ENCODE measurements at regions not wholly inside any gene's neighbourhood (a gene's known extent, or its start where the extent isn't known, plus 50 kb on each side); places are given as distances from the start of the nearest gene placed in this dataset.

DNA sequence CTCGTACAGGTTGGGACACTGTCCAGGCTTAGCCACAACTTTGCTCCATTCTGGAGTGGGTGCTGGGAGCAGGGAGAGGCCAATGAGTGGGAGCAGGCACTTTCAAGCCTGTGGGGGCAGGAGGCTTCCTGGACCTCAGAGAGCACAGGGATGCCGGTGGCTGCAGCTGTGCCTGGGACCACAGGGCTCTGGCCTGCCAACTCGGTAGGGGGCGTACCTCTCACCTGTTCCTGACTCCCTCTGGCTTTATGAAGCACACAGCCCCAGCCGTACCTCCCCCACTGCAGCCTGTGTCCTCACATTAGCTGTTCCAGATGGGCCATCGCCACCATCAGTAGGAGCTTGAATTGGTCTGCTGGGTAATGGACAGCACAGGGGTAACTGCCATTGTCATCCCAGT, 278.7 kb upstream of the KLHL1 start:
- DNase-seq (ENCODE audit: low spot score), result no peak

DNA sequence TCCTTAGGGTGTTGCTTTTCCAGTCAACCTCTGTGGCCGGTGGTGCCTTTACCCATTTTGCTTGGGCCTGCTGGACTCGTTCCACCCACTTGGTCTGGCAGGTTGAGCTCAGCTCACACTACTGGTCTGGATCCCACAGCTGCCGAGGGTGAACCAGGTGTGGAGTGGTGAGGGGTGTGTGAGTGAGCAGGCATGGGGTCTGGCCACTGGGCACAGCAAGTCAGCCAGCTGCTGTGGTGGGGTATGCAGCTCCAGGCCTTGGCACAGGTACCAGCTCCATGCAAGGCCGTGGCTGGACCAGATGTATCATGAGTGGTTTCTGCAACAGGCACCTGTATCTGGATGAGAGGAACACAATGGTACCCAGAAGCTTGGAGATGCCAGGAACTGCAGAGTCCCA, 277.6 kb upstream of the KLHL1 start:
- DNase-seq (ENCODE audit: low spot score), result no peak

DNA sequence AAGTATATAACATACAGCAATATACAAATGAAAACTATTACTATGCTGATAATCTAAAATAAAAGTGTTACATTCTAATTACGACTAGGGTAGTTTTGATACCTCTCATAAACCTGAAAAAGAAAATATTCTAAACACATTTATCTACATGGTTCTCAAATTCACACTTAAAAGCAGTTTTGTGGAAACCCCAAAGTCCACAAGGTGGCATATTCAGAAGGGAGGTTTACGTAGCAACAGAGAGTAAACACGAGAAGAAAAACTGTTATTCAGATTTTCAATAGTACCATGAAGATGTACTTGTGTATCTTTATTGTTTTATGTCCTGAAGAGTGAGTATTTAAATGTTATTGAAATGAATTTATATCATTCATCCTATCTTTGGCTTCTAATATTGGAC, 275.9 kb upstream of the KLHL1 start:
- DNase-seq (ENCODE audit: low spot score), result no peak

DNA sequence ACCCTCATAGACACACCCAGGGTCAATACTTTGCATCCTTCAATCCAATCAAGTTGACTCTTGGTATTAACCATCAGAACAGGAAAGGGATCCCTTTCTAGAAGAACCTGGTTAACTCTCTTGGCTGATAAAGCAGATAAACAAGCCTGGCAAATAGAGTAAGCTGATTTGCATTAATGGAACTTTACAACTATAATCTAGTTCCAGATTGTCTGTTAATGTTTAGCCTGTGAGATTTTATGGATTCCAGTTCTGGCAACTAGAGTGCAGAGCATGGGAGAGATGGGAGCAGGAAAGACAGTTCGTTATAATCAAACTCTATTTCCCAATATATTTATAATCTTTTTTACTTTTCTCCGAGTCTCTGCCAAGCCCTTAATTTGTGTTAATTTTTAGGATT, 272.6 kb upstream of the KLHL1 start:
- no peak for DNase-seq (ENCODE audit: low spot score)

DNA sequence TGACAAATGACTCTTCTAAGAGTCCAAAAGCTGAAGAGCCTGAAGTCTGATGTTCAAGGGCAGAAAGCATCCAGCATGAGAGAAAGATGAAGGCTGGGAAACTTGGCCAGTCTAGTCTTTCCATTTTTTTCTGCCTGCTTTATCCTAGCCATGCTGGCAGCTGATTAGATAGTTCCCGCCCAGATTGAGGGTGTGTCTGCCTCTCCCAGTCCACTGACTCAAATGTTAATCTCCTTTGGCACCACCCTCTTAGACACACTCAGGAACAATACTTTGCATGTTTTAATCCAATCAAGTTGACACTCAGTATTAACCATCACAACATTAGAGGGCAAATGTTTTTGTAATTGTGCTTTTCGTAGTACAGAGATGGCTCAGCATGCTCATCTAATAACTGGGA, 267.5 kb upstream of the KLHL1 start:
- no peak for DNase-seq (ENCODE audit: low spot score)

DNA sequence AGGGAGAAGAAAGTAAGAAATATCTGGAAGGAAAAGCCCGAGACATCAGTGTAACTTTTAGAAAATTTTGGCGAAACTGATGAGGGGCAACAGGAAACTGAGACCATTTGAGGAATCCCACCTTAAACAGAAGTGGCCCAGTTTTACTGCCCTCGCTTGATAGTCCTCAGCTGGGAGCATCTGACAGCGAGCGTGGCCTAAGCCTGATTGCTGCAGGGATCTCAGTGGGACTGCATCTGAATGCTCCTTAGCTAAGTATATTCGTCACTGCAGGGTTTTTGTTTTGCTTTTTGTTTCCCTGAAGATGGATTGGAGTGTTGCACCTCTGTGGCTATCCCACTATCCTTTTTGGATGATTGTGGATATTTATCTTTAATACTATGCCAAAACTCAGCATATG, 262.7 kb upstream of the KLHL1 start:
- DNase-seq (ENCODE audit: low spot score), result no peak

DNA sequence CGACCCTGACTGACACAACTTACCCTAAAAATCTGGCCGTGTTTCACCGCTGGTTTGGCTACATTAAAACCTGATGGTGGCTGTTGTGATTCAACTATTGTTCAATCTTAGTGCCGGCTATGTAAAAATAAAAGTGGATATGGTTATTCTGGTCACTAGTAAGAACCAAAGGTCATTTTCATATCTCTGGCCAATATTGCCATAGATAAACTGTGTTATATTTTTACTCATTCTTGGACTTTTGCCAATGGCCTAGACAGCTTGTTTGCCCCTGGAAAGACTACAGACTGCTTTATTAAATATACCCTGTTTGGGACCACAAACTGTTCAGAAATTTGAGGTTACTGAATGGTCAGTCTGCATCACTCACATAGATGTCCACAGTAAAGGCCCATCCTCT, 258.5 kb upstream of the KLHL1 start:
- DNase-seq (ENCODE audit: low spot score), result no peak

DNA sequence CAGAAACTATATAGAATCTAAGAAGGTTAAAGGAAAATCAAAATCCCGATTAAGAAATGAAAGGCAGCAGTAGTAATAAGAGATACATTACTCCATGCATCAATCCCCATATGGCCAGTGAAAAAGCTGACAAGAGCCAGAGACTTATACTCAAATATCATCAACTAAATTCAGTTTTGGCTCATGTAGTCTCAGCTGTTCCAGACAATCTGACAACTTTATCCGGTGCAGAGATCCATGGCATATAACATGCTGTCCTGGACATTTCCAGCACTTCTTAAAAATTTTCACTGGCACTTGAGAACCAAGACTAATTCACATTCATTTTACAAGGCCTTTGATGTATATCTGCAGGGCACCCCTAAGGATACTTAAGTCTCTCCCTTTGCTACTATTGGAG, 255.7 kb upstream of the KLHL1 start:
- DNase-seq (ENCODE audit: low spot score), result no peak

DNA sequence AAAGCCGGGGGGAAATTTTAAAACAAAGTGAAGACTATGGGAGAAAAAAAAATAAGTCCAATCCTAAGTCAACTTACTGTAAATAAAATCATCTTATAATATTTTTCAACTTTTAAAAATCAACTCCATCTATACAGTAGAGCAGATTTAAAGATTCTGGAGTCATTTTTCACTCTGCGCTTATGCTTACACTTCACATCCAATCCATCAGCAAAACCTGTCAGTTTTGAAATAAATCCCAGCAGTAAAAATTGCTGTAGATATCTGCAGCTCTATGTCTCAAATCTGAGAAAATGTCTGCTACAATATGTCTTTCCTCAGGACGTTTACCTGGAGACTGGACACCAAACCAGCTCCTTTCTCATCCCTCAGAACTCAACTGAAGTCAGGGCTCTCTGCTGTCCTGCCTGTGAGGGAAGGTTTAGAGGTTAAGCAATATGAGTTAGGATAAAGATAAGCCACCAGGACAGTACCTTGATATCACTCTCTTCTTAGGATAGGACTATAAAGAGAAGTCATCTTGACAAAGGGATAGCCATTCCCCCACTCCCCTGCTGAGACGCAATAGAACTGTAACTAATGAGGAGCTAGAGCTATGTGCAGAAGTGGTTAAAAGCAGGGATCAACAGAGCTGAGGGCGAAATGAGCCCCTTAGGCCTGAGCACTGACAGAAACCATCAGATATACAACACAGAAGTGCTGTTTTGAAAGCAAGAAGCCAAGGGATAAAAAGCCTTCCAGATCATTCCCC, 254.7 kb upstream of the KLHL1 start:
- no peak for DNase-seq (ENCODE audit: low spot score)

DNA sequence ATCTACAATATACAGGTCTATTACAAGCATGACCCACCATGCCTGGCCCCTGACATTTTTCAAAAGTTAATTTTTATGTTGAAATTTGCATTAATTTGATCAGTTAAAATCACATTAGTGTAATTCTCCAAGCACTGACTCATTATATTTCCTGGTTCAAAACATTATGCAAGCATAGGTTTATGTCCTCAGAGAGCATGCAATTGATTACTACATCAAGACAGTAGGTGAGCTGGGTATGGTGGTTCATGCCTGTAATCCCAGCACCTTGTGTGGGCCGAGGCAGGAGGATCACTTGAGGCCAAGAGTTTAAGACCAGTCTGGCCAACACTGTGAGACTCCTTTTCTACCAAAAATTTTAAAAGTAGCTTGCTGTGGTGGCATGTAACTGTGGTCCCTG, 248.8 kb upstream of the KLHL1 start:
- no peak for DNase-seq (ENCODE audit: low spot score)

DNA sequence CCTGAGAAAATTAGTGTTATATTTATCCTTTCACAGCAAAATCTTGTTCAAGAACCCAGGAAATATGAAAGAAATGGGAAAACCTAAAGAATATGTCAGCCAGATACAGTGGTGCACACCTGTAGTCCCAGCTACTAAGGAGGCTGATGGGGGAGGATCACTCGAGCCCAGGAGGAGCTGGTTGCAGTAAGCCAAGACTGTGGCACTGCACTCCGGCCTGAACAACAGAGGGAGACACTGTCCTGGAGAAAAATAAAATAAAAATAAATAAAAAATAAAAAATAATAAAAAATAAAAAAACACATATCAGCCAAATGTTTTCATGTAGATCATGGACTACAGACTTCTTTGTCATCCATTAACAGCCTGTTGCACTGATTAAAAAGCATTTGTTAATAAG, 244.8 kb upstream of the KLHL1 start:
- DNase-seq (ENCODE audit: low spot score), result no peak

DNA sequence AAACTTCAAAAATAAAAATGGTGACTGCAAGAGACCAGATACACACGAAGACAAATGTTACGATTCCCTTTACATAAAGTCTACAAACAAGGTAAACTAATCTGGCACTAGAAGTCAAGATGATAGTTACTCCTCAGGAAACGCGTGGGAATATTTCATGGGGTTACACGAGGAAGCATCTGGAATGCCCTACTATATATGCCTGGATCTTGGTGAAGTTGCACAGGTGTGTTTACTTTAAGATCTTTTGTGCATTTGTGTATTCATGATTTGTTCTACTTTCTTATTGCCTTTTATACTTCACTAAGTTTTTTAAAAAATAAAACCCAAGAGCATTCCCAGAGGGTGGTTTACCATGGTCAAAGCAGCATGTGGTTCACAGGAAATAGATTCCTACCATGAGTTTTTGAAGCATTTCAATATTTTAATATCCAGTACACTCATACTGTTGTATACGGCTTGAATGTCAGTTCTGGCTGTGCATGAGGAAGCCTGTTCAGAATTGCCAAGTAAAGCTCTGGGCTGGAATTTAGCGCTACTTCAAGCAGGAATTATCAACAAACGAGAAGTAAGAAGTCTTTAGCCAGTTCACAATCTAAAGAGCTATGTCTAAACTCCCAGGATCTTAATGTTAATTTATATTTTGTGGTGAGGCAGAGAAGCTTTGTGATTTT, 239.8 kb upstream of the KLHL1 start:
- no peak for DNase-seq (ENCODE audit: low spot score)

DNA sequence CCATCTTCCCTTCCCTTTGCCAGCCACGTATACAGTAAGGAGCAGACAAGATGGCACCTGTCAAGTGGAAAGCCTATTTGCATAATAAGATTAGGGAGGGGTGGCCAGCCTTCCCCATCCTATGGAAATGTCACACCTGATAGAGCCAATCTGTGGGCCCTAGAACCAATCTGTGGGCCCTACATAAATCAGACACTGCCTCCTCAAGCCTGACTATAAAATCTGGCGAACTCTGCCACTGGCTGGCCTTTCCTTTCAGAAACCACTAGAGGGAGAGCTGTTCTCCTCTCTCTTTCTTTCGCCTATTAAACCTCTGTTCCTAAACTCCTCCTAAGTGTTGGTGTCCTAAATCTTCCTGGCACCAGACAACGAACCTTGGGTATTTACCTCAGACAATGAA, 231.5 kb upstream of the KLHL1 start:
- no peak for DNase-seq (ENCODE audit: low spot score)

DNA sequence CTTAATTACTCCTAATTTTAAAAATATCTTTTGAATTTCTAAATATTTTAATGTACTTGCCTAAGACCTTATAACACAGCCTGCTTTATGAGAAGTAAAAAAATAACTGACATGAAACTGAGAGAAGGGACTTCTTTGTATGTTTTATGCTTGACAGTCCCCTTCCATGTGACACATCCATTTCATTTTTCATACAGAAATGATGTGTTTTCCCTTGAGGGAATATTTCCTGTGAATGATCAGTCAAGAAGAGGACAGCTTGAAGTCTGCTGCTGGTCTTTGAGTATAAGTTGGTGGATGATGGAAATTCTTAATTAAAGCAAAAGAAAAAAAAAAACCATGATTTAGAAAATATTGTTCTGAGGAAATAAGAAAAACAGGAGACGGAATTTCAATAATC, 230.4 kb upstream of the KLHL1 start:
- no peak for DNase-seq (ENCODE audit: low spot score)

DNA sequence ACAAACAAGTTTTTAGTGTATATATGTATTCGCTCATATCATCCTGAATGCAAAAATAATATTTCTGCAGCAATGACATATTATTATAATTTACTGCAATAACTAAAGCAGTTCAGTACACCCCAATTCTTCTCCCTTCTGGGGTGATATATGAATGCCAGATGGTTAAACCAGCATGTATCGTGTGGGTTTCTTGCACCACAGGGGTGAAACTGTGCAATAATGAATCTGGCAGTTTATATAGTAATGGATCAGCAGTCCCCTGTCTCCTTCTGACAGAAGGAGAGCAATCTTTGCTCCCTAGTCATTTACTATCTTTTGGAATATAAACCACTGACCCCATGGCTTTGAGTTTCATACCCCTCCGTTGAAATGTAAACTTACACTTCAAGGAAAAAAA, 228.6 kb upstream of the KLHL1 start:
- DNase-seq (ENCODE audit: low spot score), result no peak

DNA sequence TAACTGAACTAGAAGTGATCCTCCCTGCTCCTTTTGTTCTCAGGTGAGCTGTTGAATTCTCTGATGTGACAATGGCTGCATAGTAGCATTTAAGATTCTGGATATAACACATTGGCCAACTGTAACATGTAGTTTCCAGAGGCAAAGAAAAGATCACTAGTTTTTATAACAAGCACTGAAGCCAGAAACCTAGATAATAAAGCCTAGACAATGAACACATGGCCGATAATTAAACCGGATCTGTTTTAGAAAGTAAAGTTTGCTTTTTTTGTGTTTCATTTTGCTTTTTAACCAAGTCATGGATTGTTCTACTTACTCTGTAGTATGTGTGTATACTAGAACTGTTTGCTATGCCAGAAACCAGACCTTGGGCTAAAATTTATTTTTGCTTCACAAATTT, 225.5 kb upstream of the KLHL1 start:
- no peak for DNase-seq (ENCODE audit: low spot score)

DNA sequence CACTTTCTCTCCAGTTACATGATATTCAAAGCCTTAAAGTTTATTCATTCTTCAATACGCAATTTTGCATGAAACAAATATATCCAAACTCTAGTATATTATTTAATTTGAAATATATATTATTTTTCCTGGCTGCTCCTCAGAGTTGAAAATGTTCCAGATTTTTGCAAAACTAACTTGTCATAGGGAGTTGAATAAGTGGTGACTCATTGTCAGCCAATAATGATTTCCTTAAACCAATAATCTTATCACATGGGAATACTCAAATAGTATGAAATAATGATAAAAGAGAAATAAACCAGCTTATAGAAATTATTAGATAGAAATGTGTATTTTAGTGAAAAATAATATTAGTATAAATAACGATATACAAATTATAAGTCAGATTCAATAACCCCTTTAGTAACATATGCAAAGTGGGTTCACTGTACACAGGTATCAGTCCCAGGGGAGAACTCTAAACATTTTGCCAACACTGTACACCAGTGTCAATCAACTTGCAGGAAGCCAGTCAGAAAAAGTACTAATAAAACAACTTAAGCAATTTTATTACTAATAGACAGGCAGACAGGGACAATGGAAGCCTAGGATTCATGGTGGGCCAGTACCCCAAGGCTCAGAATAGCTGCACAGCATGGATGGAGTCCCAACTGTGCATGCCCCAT, 222.6 kb upstream of the KLHL1 start:
- no peak for DNase-seq (ENCODE audit: low spot score)

DNA sequence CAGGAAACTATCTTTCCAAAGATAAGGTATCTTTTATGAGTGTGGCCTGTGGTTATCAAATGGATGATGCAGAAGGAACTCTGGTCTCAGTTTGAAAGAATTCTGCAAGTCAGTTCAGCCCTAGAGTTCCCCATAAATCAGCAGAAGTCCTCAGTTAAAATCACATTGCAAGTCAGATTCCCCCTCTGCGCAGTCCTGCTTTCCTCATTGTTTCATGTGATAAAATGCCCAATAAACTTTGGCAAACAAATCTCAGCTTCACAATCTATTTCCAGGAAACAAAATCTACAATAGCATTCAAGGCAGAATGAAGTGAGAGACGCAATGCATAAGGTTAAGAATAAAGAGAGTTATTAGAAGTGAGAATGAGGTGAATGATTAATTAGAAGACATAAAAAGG, 216.3 kb upstream of the KLHL1 start:
- DNase-seq (ENCODE audit: low spot score), result no peak

DNA sequence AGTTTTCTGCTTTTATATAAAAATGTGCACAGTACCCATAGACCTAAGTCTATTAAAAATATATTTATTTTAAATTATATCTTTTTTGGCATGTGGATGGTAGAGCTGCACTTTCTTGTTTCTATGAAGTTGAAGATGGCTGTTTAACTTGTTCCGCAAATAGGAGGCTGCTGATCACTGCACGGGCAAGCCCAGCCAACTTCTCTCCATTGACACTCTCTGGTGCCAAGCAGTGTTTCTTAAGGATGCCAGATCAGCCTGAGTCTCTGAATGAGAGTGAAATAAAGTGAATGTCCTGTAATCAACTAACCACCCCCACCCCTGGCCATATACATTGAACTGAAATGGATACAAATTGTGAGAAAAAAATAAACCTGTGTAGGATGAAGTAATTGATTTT, 202.9 kb upstream of the KLHL1 start:
- no peak for DNase-seq (ENCODE audit: low spot score)

DNA sequence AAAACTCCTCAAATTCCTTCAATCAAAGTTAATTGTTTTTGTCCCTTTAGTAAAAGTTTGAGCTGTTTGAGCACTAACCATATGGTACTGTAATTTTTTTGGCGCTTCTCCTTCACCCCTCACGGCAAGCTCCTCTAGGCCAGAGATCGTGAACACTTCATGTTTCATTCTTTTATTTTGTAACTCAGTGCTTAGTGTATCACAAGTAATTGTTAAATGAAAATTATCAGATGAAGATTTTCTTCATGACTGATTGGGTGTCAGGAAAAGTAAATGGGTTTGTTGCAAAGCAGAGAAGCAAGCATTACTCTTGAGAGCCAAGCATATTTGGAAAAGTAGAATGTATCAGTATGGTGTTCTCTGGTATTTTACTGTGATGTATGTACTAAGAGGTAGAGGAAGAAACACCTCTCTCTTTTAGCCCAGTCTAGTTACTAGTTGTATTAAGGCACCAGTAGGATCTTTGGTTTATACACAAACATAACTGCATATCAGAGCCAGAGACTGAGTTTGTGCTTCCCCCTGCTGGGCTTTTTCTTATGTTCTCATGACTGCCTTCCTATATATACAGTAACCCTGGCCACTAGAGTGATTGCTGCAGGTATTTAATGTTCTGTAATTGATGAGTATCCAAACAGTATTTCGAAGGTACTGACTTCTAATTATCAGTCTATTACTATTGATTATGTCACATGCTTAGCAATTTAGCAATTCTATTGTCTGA, 202.3 kb upstream of the KLHL1 start:
- no peak for DNase-seq (ENCODE audit: low spot score)

DNA sequence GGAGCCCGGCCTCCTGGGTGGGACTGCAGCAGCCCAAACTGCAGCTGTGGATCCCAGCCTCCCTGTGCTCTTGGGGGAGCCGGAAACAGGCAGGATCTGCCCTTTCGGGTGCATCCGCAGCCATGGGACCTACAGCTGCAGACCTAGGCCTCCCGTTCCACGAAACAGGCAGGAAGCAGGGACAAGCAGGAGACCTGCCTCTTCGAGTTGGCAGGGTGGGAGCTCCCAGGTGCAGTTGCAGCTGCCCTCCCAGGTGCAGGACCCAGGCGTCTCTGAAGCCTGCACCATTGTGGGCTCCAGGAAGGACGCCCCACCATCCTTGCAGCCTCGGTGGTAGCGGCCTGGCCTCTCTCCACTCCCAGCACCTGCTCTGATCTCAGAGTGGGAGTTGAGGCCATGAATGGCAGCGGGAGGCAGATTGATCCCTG, 189.0 kb upstream of the KLHL1 start:
- DNase-seq (ENCODE audit: low spot score), result no peak

DNA sequence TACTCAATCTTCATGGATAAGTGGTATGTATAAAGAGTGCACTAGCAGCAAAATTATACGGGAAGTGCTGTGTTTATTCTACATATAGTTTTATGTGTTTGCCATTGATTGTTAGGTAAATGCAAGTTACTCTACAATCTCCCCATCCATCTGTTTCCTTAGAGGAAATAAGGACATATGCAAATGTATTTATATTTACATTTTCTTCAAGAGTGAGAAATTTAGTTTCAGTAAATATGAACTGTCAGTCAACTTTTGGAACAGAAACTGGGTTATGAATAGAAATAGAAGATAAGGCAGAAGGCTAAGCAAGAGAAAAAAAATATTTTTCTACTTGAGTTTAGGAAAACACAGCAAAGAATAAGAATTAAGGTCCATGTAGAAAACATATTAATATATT, 176.1 kb upstream of the KLHL1 start:
- no peak for DNase-seq (ENCODE audit: low spot score)

DNA sequence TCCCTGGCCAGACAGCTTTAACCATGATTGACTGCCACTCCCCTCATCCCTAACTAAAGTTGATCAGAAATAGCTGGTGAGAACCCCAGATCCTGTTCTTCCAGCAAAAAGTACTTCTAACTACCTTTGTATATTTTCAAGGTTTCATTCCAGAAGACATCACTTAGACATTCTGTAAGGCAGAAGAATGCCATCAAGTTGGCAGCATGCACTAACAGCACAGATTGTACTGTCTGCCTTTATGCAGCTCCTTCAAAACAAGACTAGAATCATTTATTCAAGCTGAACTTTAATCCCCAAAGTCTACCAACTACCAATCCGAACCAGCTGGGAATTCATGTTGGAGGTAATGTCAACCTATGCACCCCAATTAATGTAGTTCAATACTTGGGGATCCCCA, 167.6 kb upstream of the KLHL1 start:
- DNase-seq (ENCODE audit: low spot score), result no peak

Measured in CD4-positive, alpha-beta T cell treated with Interleukin-6 at 100 ng/mL for 8 hours (primary cell).